ENCODE measurements at regions not wholly inside any gene's neighbourhood (a gene's known extent, or its start where the extent isn't known, plus 50 kb on each side); places are given as distances from the start of the nearest gene placed in this dataset.
"Not testable (repeated sequence)": the region's sequence is repeated elsewhere in the genome, so short reads cannot be mapped to it uniquely, and the experiment has no call there.

DNA sequence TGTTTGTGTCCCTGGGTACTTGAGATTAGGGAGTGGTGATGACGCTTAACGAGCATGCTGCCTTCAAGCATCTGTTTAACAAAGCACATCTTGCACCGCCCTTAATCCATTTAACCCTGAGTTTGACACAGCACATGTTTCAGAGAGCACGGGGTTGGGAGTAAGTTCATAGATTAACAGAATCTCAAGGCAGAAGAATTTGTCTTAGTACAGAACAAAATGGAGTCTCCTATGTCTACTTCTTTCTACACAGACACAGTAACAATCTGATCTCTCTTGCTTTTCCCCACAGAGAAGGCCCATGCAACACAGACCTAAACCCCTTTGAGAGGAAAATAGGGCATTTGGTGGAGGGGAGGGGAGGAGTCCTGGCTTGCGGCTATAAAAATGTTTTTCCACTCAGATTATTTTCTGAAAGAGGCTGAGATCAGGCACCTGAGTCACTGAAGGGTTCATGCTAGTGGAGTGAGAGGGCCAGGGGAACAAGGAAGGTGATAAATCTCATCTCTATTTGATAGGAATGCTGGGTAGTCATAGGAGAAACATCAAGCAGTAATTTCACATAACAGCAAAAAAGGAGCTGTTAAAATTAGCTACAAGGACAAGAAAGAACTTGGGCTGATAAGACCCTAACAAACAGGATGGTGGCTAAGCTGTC is 136.9 kb downstream of the OR2B2 start:
- in situ Hi-C loops (cut with HindIII; ENCODE audit: low sequenced_read_pairs) = not testable (repeated sequence)

DNA sequence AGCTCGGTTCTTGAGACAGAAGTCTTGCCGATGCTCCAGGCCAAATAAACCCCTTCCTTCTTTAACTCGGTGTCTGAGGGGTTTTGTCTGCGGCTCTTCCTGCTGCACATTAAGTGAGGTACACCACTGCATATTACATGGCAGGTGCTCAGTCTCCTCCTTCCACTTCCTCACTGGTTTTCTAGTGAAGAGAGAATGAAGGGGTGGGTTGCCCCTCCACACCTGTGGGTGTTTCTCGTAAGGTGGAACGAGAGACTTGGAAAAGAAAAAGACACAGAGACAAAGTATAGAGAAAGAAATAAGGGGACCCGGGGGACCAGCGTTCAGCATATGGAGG is 138.0 kb downstream of the OR2B2 start:
- in situ Hi-C loops (cut with HindIII; ENCODE audit: low sequenced_read_pairs) = not testable (repeated sequence)

DNA sequence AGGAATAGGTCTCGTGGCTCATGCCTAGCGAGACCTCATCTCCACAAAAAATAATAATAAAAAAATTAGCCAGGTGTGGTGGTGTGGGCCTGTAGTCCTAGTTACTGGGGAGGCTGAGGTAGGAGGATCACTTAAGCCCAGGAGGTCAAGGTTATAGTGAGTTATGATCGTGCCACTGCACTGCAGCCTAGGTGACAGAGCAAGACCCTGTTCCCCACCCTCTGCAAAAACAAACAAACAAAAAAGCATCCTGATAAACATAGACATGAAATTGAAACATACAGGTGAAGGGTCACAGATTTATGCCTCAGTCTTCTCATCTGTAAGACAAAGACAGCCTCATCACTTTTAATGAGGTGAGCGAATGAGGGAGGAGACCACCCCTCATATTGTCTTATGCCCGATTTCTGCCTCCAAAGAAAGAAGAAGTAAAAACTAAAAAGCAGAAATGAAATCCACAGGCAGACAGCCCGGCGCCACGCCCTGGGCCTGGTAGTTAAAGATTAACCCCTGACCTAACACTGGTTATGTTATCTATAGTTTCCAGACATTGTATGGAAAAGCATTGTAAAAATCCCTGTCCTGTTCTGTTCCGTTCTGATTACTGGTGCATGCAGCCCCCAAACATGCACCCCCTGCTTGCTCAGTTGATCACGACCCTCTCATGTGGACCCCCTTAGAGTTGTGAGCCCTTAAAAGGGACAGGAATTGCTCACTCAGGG is 138.5 kb downstream of the OR2B2 start:
- in situ Hi-C loops (cut with HindIII; ENCODE audit: low sequenced_read_pairs) = not testable (repeated sequence)

DNA sequence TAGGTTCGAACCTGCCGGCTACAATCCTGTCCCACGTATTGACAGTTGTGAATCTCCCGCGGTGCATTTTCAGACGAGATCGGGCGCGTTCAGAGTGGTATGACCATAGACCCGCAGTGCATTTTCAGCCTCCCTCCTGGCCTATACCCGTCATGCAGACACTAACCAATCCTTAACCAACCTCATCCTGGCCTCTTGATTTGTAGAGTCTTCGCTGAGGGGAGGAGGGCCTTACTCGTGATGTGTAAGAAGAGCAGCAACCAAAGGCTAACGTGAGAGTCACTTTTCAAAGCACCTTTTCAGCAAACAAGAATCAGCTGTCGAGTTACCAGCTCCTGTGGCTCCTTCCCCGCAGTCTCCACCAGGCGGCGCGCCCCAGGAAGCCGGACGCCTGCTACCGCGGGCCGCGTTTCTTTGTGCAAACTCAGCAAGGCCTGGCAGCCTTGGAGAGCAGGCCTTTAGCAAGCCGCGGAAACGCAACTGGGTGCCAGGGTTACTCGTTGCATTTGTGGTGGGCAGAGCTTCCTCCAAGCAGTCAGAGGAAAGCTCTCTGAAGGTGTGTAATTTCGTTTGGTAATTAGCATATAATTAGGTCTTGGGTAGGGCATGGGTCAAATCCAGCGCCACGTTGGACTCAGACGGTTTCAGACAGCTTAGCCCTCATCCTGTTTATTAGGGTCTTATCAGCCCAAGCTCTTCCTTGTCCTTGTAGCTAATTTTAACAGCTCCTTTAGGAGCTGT is 139.8 kb downstream of the OR2B2 start:
- in situ Hi-C loops (cut with HindIII; ENCODE audit: low sequenced_read_pairs) = no loop called here

DNA sequence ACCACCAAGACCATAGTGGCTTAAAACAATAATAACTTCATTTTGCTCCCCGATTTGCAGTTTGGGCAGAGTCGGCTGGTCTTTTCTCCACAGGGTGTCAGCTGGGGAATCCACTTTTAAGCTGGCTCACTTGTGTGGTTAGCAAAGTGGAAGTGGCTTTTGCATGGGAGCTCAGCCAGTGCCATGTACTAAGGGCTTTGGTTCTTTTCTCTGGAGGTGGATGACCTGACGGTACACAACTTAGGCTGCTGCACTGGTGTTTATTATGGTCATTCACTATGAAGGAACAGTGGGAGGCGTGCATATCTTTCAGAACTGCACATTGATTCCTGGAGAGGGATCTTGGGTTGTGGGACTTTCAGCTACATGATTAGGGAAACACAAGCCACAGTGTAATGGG is 141.0 kb downstream of the OR2B2 start:
- in situ Hi-C loops (cut with HindIII; ENCODE audit: low sequenced_read_pairs) = no loop called here

DNA sequence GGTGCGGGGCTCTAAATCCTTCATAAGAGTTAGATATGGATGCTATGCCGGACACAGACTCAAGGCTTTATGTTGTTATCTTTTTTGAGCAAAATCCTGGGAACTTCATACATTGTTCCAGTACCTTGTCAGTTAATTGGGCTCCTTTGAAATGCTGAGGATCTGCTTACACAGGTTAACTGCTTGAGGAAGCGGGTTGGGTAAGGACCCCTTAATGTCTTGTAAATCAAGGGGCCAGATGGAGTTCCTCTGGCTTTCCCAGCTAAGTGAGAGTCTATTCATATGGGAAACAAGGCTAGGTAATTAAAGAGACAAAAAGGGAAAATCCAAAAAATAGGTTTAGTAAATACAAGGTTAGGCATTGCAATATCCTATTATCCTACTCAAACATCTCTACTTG is 141.5 kb downstream of the OR2B2 start:
- in situ Hi-C loops (cut with HindIII; ENCODE audit: low sequenced_read_pairs) = no loop called here

DNA sequence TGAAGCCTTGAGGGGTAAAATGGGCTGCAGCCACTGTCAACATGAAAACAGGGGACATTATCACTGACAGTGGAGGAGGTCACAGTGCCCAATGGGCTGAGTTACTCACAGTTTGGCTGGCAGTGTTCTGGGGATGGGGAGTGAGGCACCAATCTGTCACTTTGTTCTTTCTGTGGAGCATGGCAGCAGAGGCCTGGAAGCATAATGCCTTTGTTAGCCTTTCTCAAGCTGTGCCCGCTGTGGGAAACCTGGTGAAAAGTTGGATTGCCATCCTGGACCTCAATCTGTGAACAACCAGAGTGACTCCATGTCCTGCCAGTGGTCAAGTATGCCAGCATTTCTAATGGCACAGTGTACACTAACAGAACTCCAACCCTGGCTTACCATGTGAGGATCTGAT is 143.6 kb downstream of the OR2B2 start:
- in situ Hi-C loops (cut with HindIII; ENCODE audit: low sequenced_read_pairs) = no loop called here

DNA sequence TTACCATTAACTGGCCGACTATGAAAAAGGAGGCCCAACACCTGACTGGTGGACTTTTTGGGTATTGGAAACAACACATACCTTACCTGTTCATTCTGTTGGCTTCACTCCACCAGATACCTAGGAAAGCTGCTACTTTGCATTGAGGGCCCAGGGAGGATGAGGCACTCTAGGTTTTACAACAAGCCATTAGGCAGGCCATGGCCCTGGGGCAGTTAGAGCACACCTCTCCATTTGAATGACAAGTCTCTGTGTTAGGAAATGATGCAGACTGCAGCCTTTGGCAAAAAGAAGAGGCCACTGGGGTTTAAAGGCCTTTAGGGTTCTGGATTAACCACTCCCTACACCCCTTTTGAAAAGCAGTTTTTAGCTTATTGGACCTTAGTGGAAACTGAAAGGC is 144.3 kb downstream of the OR2B2 start:
- in situ Hi-C loops (cut with HindIII; ENCODE audit: low sequenced_read_pairs) = no loop called here

DNA sequence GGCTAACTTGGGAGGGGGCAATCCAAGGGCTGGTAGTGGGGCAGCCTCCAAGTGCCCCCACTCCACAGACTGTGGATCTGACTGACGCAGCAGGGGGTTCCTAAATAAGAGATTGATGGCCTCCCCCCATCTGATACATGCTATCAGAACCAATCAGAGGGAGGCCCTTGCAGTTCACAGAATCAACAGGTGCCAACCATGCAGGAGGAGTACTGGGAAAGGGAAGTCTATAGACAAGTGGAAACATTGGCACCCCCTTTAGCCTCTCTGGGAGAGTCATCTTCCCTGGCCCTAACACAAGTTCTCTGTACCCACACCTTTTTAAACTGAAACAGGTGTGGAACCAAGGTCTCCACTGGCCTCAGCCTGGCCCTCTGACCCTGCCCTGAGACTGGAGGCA is 145.8 kb downstream of the OR2B2 start:
- in situ Hi-C loops (cut with HindIII; ENCODE audit: low sequenced_read_pairs) = no loop called here

DNA sequence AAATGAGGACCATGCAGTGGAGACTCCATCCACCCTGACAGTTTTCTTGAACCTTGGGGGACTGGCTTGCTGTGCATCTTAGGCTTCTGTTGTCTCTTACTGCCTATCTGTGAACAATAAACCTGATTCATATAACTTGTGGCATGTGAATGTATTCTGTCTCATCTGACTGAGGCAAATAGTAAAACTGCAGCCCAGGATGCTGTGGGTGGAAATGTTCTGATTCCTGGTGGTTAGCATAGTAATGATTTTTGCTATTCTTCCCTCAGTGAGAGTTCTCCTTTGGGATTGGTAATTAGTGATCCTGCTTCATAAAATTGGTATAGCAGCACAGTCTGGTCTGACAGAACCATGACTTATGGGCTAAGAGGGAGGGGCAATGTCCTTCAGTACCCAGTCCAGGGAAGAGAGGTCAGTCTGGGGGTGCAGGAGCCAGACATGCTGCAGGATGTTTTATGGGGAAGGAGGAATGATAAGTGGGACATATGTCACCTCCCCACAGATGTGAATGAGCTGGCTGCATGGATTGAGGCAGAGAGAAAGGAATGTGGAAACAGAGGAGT is 147.1 kb downstream of the OR2B2 start:
- in situ Hi-C loops (cut with HindIII; ENCODE audit: low sequenced_read_pairs) = no loop called here

DNA sequence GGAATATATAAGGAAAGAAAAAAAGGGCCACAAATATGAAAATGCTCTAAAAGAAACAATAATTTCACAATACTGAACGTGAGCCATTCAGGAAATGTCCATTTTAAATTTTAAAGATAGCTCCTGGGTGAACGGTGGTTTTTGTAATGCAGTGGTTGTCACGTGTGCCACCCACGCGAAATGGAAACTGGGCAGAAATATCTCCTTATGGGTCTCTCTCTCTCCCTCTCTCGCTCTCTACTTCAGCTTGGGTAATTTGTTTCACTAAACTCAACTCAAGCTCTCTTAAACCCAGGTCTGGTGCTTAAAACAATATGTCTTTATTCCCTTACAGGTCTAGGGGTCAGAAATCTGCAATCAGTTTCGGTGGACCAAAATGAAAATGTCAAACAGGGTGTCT is 150.8 kb downstream of the OR2B2 start:
- in situ Hi-C loops (cut with HindIII; ENCODE audit: low sequenced_read_pairs) = no loop called here

DNA sequence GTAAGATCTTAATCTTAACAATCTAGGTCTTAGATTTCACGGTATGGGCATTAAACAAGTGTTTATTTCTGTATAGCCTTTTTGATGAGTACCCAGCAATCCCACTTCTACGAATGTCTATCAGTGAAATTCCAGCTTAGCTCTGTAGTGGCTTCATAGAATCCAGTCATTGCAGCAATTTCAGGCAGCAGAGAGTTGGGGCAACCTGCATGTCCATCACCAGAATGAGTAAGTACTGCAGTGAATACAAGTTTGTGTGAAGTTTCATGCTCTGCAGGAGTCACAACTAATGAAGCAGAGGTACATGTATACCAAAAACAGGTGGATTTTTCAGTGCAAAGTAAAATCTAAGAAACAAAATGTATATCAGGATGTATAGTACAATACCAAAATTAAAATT is 151.7 kb downstream of the OR2B2 start:
- in situ Hi-C loops (cut with HindIII; ENCODE audit: low sequenced_read_pairs) = no loop called here

DNA sequence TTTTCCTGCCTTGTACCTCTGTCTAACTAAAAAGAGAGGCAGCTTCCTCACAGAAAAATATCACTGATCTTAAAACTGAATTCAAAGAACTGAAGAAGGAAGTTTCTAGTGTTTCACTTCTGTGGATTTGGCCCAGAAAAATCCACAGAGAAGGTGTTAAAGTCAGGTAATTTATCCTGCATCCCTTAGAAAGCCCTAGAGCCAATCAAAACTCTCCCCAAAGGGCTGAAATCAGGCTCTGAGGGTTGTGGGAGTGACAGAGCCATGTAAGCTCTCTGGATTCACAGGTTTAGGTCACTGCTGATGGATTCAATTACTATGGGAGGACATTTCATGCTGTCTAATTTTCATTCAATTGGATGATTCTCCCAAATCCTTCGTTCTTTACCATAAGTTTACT is 152.3 kb downstream of the OR2B2 start:
- in situ Hi-C loops (cut with HindIII; ENCODE audit: low sequenced_read_pairs) = no loop called here

DNA sequence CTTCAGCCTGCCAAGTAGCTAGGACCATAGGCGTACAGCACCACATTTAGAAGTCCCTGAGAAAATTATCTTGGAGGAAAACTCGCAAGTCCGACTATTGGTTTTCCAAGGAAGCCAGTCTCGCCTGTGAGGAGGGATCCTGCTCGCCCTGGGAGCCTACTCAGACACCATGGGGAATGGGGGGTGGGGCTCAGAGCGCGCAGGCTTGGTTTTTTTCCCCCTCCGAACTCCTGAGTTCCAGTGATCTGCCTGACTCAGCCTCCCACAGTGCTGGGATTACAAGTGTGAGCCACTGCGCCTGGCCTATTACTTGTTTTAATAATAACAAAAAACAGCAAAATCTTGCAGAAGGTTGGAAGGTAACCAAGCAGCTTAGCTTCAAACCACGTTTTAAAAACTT is 153.7 kb downstream of the OR2B2 start:
- in situ Hi-C loops (cut with HindIII; ENCODE audit: low sequenced_read_pairs) = no loop called here

DNA sequence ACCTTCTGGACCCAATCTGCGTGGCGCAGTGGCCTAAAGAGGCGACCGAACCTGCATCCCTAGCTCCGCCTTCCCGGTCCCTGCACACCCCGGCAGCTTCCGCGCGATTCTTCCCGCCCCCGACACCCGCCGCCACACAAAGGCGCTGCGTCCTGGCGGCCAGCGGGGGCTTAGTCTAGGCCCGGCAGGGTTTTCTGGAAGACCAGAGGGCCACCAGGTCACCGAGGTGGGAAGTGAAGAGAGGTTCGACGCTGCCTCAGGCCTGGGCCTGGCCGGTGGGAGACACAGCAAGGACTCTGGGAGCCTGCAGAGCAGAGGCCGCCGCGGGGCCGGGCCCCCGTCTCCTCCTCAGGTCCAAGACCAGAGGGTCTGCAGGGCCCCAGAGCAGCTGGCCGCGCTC is 154.9 kb downstream of the OR2B2 start:
- in situ Hi-C loops (cut with HindIII; ENCODE audit: low sequenced_read_pairs) = no loop called here

DNA sequence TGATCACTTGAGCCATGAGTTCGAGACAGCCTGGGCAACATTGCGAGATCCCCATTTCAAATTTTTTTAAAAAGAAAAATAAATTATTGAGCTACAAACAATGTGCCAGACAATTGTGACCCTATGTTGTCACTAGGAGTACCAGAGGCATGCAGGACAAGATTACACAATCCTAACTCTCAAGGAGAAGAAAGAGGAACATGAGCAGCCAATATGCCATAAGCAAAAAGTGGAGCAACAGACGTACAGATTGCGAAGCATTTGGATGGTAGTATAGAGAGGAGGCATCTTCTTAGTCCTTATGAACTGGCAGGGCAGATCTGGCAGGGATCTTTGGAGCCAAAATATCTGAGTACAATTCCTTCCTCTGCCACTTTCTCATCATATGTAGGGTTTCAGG is 156.4 kb downstream of the OR2B2 start:
- in situ Hi-C loops (cut with HindIII; ENCODE audit: low sequenced_read_pairs) = no loop called here

DNA sequence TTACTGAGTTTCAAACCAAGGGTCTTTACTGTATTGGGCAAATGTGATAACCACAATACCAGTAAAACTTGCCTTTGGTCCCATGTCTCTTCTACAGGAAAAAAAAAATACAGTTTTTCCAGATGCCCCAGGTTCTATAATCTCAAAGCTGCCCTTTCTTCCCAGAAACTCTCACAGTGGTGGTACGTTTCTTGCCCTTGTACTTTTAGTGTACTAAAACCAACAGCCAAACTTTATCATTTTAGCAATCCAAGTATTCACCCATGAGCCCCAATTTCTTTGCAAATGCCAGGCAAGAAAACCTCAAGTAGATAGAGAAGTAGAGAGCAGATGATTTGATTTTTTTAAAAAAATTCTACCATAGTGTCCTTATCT is 157.8 kb downstream of the OR2B2 start:
- in situ Hi-C loops (cut with HindIII; ENCODE audit: low sequenced_read_pairs) = no loop called here

DNA sequence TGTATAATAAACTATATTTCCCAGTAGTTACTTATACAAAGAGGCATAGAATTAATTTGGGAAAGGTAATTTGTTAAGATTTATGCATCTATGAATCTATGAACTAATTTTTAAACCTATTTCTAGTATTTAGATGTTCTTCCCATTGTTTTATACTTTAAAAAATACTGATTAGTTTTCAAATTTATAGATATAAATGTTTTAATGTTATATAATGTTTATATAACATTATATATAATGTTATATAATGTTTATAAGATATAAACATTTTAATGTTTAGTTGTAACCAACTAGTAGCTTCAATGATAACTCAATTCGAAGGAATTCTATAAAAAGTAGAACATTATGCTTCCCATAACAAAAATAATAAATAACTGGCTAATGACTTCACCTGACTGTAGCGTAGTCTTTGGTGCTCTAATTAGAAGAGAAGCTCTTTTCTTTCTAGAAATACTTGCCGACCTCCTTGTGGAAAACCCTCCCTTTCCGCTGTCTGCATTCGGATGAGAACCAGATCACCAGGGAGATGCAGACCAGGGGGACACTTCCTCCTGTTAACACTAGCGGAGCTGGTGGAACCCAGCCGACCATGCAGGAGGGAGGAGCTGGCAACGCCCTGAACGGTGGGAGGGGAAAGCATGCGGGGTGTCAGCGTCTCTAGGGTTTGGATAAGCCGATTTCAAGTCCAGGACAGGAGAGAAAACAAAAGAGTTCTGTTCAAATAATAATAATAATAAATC is 158.4 kb downstream of the OR2B2 start:
- in situ Hi-C loops (cut with HindIII; ENCODE audit: low sequenced_read_pairs) = no loop called here

DNA sequence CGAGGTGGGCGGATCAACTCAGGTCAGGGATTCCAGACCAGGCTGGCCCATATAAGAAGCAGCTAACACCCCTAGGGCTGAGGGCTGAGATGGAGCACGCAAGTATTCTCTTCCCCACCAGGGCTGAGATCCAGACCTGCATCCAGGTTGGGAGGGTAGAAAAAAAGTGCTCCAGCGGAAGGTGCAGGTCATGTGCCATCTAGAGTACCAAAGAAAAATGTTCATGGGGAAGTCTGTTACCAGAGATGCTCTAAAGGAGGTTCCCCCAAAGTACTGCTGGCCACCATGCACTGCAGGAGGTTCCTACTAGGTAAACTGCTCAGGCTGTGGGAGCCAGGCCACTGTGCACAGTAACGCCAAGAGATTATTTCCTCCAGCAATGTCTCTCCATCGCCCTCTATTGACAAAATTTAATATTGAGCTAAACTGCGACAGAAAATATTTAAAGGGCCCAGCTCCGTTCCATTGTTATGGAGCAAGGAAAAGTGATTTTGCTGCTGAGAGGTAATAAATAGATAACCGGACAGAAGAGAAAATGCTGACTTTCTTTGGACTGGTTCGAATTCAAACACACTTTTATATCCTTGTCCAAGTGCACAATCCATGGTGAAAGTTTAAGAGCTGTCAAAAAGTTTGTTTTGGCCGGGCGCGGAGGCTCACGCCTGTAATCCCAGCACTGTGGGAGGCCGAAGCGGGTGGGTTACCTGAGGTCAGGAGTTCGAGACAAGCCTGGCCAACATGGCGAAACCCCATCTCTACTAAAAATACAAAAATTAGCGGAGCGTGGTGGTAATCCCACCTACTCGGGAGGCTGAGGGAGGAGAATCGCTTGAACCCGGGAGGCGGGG is 159.9 kb downstream of the OR2B2 start:
- in situ Hi-C loops (cut with HindIII; ENCODE audit: low sequenced_read_pairs) = no loop called here

DNA sequence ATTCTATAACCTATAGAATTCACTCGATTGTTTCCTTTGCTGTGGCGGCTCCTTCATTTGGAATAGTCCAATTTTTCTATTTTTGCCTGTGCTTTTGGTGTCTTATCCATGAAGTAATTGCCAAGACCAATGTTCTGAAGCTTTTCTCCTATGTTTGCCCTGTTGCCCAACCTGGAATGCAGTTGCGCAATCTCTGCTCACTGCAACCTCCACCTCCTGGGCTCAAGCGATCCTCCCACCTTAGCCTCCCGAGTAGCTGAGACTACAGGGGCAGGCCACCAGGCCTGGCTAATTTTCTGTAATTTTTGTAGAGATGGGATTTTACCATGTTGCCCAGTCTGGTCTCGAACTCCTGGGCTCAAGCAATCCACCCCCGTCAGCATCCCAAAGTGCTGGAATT is 163.5 kb downstream of the OR2B2 start:
- in situ Hi-C loops (cut with HindIII; ENCODE audit: low sequenced_read_pairs) = no loop called here
